ENCODE measurements at regions not wholly inside any gene's neighbourhood (a gene's known extent, or its start where the extent isn't known, plus 50 kb on each side); places are given as distances from the start of the nearest gene placed in this dataset.

GRCh38 chr4:35063031-35063570 is 1181.2 kb downstream of the ARAP2 start:
- intact Hi-C loops (cut with DNase I) = no loop called here
- ATAC-seq = no peak
- Histone ChIP-seq H3K36me3 (no peaks in the 10 kb centered on the region), H3K4me1 (no peaks in the 10 kb centered on the region), H3K27me3 (no peaks in the 10 kb centered on the region), H3K27ac (no peak overlapping the region), H3K9me3 (no peaks in the 10 kb centered on the region), H3K4me3 (no peak overlapping the region)
- TF ChIP-seq CTCF (IDR thresholded peaks at IDR 0.05) = no peak
- no peak for DNase-seq

- no peaks in the 10 kb centered on the region for H3K36me3 ChIP-seq
Measured at GRCh38 chr4:35066406-35066805, 1177.9 kb downstream of the ARAP2 start.

GRCh38 chr4:35080799-35081198 is 1163.5 kb downstream of the ARAP2 start:
- intact Hi-C loops (cut with DNase I) = no loop called here
- Histone ChIP-seq H3K27me3 (no peaks in the 10 kb centered on the region), H3K4me3 (no peak overlapping the region), H3K27ac (no peak overlapping the region), H3K9me3 (no peaks in the 10 kb centered on the region), H3K36me3 (no peaks in the 10 kb centered on the region), H3K4me1 (no peaks in the 10 kb centered on the region)
- no peak for TF ChIP-seq CTCF (IDR thresholded peaks at IDR 0.05)
- DNase-seq (no peak), ATAC-seq (no peak)

More at GRCh38 chr4:35066406-35066805, 1177.9 kb downstream of the ARAP2 start:
- no peak for ATAC-seq
- no peak overlapping the region for H3K27ac ChIP-seq
- no peak for TF ChIP-seq CTCF (IDR thresholded peaks at IDR 0.05)
- no peak for DNase-seq
- no peaks in the 10 kb centered on the region for H3K4me1 ChIP-seq
- no peaks in the 10 kb centered on the region for H3K27me3 ChIP-seq
- no peaks in the 10 kb centered on the region for H3K9me3 ChIP-seq
- intact Hi-C loops (cut with DNase I) = no loop called here
- H3K4me3 ChIP-seq = no peak overlapping the region

- no peaks in the 10 kb centered on the region for H3K27me3 ChIP-seq
- no peak for ATAC-seq
- TF ChIP-seq CTCF (IDR thresholded peaks at IDR 0.05) = no peak
Measured at GRCh38 chr4:35087218-35087617, 1157.1 kb downstream of the ARAP2 start.

GRCh38 chr4:35100932-35101331 is 1143.4 kb downstream of the ARAP2 start:
- no peak for TF ChIP-seq CTCF (IDR thresholded peaks at IDR 0.05)
- intact Hi-C loops (cut with DNase I) = no loop called here
- no peak for DNase-seq

More at GRCh38 chr4:35087218-35087617, 1157.1 kb downstream of the ARAP2 start:
- H3K4me3 ChIP-seq = no peak overlapping the region
- H3K27ac ChIP-seq = no peak overlapping the region
- intact Hi-C loops (cut with DNase I) = no loop called here
- H3K4me1 ChIP-seq = no peaks in the 10 kb centered on the region
- no peak for DNase-seq
- H3K9me3 ChIP-seq = no peaks in the 10 kb centered on the region
- H3K36me3 ChIP-seq = no peaks in the 10 kb centered on the region

GRCh38 chr4:35102066-35102465 is 1142.2 kb downstream of the ARAP2 start:
- TF ChIP-seq CTCF (IDR thresholded peaks at IDR 0.05) = no peak
- H3K4me3 ChIP-seq = no peak overlapping the region
- no peaks in the 10 kb centered on the region for H3K9me3 ChIP-seq
- no peak for ATAC-seq
- no peak overlapping the region for H3K27ac ChIP-seq
- no peaks in the 10 kb centered on the region for H3K27me3 ChIP-seq
- H3K4me1 ChIP-seq = no peaks in the 10 kb centered on the region
- no peak for DNase-seq
- H3K36me3 ChIP-seq = no peaks in the 10 kb centered on the region
- intact Hi-C loops (cut with DNase I) = no loop called here

More at GRCh38 chr4:35100932-35101331, 1143.4 kb downstream of the ARAP2 start:
- H3K36me3 ChIP-seq = no peaks in the 10 kb centered on the region
- no peaks in the 10 kb centered on the region for H3K9me3 ChIP-seq
- no peak for ATAC-seq
- no peaks in the 10 kb centered on the region for H3K27me3 ChIP-seq
- H3K4me3 ChIP-seq = no peak overlapping the region
- H3K4me1 ChIP-seq = no peaks in the 10 kb centered on the region
- no peak overlapping the region for H3K27ac ChIP-seq
